IPS-18c (cell line): ENCODE measurements at regions not wholly inside any gene's neighbourhood (a gene's known extent, or its start where the extent isn't known, plus 50 kb on each side); places are given as distances from the start of the nearest gene placed in this dataset.
"Not testable (repeated sequence)": the region's sequence is repeated elsewhere in the genome, so short reads cannot be mapped to it uniquely, and the experiment has no call there.

ENCODE experiments used
- H3K4me3 ChIP-seq: 2 replicates; pipeline ENCODE4 v1.7.0; 2013; ENCODE audit warnings: low read depth, mild to moderate bottlenecking, low read length, moderate library complexity; ENCODE audit not compliant: insufficient read depth
- H3K9me3 ChIP-seq: one replicate; pipeline ENCODE4 v1.6.1; 2013; ENCODE audit warnings: mild to moderate bottlenecking, low read length, moderate library complexity; ENCODE audit not compliant: control insufficient read depth, insufficient read depth

- H3K9me3 ChIP-seq, H3K4me3 ChIP-seq: not testable (repeated sequence)
These were observed 92.0 kb downstream of the PPIAL4A start for GRCh38 chr1:120981489-120982094.

- not testable (repeated sequence) for H3K4me3 ChIP-seq, H3K9me3 ChIP-seq
These were observed 105.0 kb downstream of the PPIAL4A start for GRCh38 chr1:120994614-120995013.

GRCh38 chr1:120995025-120995424, 105.5 kb downstream of the PPIAL4A start:
- not testable (repeated sequence) for H3K4me3 ChIP-seq, H3K9me3 ChIP-seq

- H3K9me3 ChIP-seq, H3K4me3 ChIP-seq: not testable (repeated sequence)
These were observed 111.6 kb downstream of the PPIAL4A start for GRCh38 chr1:121001090-121001726.

GRCh38 chr1:121003230-121003629, 113.7 kb downstream of the PPIAL4A start:
- not testable (repeated sequence) for H3K4me3 ChIP-seq

GRCh38 chr1:121006826-121007225, 117.3 kb downstream of the PPIAL4A start:
- H3K4me3 ChIP-seq, H3K9me3 ChIP-seq: not testable (repeated sequence)

More at GRCh38 chr1:121003230-121003629, 113.7 kb downstream of the PPIAL4A start:
- H3K9me3 ChIP-seq: not testable (repeated sequence)

GRCh38 chr1:121007755-121008154, 118.2 kb downstream of the PPIAL4A start:
- not testable (repeated sequence) for H3K4me3 ChIP-seq, H3K9me3 ChIP-seq

GRCh38 chr1:121008512-121009215, 119.1 kb downstream of the PPIAL4A start:
- not testable (repeated sequence) for H3K4me3 ChIP-seq, H3K9me3 ChIP-seq

DNA sequence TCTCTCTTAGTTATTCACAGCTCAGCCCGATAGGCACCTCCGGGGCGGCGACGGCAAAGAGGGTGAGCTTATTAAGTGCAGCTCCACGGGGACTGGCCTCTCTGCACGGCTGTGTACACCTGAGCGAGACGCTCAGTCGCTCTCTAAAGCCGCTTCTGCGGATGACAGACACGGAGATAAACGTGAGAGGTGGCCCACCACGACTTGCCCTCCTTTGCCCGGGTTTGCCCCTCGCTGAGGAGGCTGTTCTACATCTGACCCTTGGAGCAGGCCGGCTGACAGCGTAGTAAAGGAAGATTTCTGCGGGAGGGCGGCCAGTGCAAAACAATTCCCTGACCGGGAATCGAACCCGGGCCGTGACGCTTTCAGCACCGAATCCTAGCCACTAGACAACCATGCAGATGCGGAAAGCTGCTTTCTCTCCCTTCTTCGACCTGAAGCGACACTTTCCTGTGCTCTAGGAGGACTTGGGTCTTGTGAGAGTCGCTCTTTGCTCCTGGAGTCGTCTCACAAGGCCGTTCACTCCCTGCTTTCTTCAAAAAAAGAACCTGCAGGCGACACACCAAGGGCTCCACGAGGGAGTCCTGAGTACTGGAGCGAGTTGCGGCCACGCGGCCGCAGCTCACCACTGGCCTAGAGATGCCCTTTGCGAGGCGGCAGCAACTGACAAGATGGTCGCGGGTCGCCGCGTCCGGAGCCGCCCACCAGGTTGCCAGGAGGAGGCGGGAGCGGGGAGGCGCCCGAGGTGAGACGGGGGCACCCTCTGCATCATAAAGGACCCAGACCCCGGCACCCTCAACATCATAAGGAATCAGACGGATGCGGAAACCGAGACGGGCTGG, 119.9 kb downstream of the PPIAL4A start:
- not testable (repeated sequence) for H3K9me3 ChIP-seq, H3K4me3 ChIP-seq

- H3K9me3 ChIP-seq, H3K4me3 ChIP-seq: not testable (repeated sequence)
These were observed 120.6 kb downstream of the PPIAL4A start for GRCh38 chr1:121010141-121010540.

DNA sequence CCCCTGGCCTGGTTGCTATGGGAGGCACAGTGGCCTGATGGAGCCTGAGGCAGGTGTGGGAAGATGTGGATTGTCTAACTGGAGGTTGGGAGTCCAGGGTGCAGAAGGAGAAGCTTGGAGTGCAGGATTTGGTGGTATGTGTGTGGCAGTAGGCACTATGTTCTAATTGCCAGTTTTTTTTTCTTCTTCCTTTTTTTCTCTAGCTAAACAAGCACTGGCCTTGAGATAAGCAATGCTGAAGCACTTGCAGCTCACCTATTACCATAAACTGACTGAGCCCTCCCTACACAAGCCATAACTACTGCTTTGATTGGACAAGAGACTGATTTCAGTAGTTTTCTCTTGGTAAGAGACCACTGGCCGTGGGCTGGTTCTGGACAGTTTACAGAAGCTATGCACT, 123.6 kb downstream of the PPIAL4A start:
- H3K9me3 ChIP-seq, H3K4me3 ChIP-seq: not testable (repeated sequence)

- not testable (repeated sequence) for H3K9me3 ChIP-seq, H3K4me3 ChIP-seq
These were observed 126.8 kb downstream of the PPIAL4A start for GRCh38 chr1:121016182-121017028.

DNA sequence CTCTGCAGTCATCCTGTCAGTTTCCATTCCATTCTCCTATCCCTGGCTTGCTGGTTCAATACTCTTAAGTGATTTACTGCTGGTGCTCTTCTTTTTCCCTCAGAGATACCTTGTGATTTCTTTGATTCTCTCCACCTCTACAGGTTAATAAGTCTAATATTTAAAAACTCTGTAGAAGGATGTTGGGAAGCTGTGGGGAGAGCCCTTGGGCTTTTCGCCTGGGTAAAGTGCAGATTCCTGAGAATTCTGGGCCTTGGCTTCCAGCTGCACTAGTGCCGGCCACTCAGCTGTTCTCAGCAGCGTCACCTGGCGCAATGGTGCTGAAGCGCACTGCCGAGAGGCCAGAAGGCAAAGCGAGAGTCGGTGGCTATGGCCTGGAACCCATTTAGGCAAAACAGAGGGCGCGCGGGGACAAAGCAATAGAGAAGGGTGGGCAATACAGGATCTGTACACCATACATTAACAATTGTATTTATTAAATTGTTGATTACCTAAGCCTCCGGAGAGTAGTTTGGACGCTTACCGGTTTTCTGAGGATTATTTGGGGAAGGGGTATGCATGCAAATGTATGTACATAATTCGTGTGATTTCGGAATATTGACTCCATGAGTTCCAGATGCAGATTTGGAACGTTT, 130.3 kb downstream of the PPIAL4A start:
- not testable (repeated sequence) for H3K4me3 ChIP-seq, H3K9me3 ChIP-seq

GRCh38 chr1:121020350-121021236, 131.0 kb downstream of the PPIAL4A start:
- not testable (repeated sequence) for H3K9me3 ChIP-seq, H3K4me3 ChIP-seq

DNA sequence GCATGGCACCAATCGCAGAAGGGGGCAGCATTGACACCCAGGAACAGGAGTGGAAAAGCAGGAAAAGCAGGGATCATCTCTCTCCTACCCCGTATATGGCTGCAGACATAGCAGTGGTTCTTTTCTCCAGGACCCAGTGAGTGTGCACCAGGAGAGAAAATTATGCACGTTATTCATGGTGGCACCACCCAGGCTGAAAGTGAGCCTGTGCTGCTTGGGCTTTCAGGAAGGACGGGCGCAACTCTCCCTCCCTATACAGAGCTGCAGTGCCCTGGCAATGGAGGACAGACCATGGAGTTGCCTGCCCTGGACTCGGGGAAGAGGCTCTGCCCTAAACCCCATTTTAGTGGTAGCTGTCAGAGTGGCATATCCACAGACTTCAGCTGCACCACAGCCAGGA, 132.1 kb downstream of the PPIAL4A start:
- not testable (repeated sequence) for H3K9me3 ChIP-seq, H3K4me3 ChIP-seq
